ENCODE measurements at regions not wholly inside any gene's neighbourhood (a gene's known extent, or its start where the extent isn't known, plus 50 kb on each side); places are given as distances from the start of the nearest gene placed in this dataset.

GRCh38 chr4:156328882-156329281 lies 375.2 kb upstream of the CTSO start:
- TF ChIP-seq, protein P1, sequence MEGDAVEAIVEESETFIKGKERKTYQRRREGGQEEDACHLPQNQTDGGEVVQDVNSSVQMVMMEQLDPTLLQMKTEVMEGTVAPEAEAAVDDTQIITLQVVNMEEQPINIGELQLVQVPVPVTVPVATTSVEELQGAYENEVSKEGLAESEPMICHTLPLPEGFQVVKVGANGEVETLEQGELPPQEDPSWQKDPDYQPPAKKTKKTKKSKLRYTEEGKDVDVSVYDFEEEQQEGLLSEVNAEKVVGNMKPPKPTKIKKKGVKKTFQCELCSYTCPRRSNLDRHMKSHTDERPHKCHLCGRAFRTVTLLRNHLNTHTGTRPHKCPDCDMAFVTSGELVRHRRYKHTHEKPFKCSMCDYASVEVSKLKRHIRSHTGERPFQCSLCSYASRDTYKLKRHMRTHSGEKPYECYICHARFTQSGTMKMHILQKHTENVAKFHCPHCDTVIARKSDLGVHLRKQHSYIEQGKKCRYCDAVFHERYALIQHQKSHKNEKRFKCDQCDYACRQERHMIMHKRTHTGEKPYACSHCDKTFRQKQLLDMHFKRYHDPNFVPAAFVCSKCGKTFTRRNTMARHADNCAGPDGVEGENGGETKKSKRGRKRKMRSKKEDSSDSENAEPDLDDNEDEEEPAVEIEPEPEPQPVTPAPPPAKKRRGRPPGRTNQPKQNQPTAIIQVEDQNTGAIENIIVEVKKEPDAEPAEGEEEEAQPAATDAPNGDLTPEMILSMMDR (IDR thresholded peaks at IDR 0.05): no peak
- no peak for TF ChIP-seq POLR2A (IDR thresholded peaks at IDR 0.05; ENCODE audit: low read length)

Data from A549 (cell line).